ENCODE measurements at regions not wholly inside any gene's neighbourhood (a gene's known extent, or its start where the extent isn't known, plus 50 kb on each side); places are given as distances from the start of the nearest gene placed in this dataset.

DNA sequence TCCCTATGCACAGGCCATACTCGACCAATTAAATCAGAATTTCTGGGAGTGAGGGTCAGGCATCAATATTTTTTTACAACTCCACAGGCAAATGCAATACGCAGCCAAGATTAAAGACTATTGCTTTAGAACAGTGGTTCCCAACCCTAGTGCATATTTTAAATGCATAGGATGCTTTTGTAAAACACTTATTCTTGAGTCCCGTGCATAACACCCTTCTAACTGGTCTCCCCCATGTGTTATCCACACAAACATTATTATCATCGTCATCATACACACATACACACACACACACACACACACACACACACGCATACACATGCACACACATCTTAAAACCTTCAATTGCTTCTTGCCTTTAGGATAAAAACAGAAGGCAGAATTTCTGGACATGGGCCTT lies 145.0 kb upstream of the PELI1 start:
- no peak overlapping the region for H2AFZ ChIP-seq (ENCODE audit: low read depth)
- POLR2A ChIA-PET, result no interaction called here
- no peak overlapping the region for H3K27ac ChIP-seq (ENCODE audit: low read depth in 2 of 2, low read length in 1 of 2)
- TF ChIP-seq, protein P1, sequence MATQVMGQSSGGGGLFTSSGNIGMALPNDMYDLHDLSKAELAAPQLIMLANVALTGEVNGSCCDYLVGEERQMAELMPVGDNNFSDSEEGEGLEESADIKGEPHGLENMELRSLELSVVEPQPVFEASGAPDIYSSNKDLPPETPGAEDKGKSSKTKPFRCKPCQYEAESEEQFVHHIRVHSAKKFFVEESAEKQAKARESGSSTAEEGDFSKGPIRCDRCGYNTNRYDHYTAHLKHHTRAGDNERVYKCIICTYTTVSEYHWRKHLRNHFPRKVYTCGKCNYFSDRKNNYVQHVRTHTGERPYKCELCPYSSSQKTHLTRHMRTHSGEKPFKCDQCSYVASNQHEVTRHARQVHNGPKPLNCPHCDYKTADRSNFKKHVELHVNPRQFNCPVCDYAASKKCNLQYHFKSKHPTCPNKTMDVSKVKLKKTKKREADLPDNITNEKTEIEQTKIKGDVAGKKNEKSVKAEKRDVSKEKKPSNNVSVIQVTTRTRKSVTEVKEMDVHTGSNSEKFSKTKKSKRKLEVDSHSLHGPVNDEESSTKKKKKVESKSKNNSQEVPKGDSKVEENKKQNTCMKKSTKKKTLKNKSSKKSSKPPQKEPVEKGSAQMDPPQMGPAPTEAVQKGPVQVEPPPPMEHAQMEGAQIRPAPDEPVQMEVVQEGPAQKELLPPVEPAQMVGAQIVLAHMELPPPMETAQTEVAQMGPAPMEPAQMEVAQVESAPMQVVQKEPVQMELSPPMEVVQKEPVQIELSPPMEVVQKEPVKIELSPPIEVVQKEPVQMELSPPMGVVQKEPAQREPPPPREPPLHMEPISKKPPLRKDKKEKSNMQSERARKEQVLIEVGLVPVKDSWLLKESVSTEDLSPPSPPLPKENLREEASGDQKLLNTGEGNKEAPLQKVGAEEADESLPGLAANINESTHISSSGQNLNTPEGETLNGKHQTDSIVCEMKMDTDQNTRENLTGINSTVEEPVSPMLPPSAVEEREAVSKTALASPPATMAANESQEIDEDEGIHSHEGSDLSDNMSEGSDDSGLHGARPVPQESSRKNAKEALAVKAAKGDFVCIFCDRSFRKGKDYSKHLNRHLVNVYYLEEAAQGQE (IDR thresholded peaks at IDR 0.05; ENCODE audit: low read depth, low read length), result no peak
- TF ChIP-seq, protein P2, sequence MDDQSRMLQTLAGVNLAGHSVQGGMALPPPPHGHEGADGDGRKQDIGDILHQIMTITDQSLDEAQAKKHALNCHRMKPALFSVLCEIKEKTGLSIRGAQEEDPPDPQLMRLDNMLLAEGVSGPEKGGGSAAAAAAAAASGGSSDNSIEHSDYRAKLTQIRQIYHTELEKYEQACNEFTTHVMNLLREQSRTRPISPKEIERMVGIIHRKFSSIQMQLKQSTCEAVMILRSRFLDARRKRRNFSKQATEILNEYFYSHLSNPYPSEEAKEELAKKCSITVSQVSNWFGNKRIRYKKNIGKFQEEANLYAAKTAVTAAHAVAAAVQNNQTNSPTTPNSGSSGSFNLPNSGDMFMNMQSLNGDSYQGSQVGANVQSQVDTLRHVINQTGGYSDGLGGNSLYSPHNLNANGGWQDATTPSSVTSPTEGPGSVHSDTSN (IDR thresholded peaks at IDR 0.05), result no peak
- peaks cover 0 to 12% of the 10 kb centered on the region in 2 experiments; a peak in 2 of 4 replicates for H3K4me1 ChIP-seq (ENCODE audit: control insufficient read depth in 1 of 2, insufficient read depth in 2 of 2, low read depth in 1 of 2, low read length in 1 of 2)
- no peak overlapping the region for H3K4me3 ChIP-seq (ENCODE audit: low read depth in 2 of 2, low read length in 1 of 2)
- DNase-seq, result no peak
- no peaks in the 10 kb centered on the region for H3K36me3 ChIP-seq (replicated peaks in 1 of 2; ENCODE audit: control insufficient read depth in 1 of 2, insufficient read depth in 2 of 2, low read length in 1 of 2)
- no peaks in the 10 kb centered on the region for H3K9me2 ChIP-seq
- WGBS (ENCODE audit: low lambda C conversion rate), result 54% methylated on average over 5 of the region's 5 CpGs
- H4K20me1 ChIP-seq (ENCODE audit: insufficient read depth), result no peaks in the 10 kb centered on the region
- no peak overlapping the region for H3K4me2 ChIP-seq
- H3K79me2 ChIP-seq (ENCODE audit: insufficient read depth), result no peaks in the 10 kb centered on the region
- H3K9ac ChIP-seq, result no peak overlapping the region
- H3F3A ChIP-seq (replicated peaks; ENCODE audit: insufficient read depth), result no peaks in the 10 kb centered on the region
- H3K27me3 ChIP-seq (ENCODE audit: insufficient read depth), result no peaks in the 10 kb centered on the region; the same call in 1 of the 2 replicates
- no peaks in the 10 kb centered on the region for H3K9me3 ChIP-seq
- CTCF ChIA-PET, result no interaction called here

DNA sequence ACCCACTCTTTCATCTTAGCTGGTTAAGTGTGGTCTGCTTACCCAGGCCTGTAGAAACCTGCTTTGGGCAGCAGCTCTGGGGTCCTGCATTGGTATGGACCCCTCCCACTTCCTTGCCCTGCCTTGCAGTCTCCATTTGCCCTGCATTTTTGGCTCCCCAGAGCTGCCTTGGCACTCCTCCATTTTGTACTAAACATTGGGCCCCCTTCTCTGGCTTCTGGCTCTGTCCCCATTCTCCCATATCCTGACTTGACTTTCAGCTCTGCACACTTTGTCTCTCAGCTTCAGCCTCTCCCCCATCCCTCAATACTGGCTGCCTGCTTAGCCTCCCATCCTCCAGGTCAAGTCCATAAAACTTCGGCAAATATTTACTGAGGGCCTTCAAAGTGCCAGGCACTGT lies 145.5 kb upstream of the PELI1 start:
- WGBS (ENCODE audit: low lambda C conversion rate), result 95% methylated on average over 1 of the region's 1 CpG
- Histone ChIP-seq H3K79me2 (ENCODE audit: insufficient read depth) (no peaks in the 10 kb centered on the region), H3K9me2 (no peaks in the 10 kb centered on the region), H3F3A (replicated peaks; ENCODE audit: insufficient read depth) (no peaks in the 10 kb centered on the region), H3K4me3 (ENCODE audit: low read depth in 2 of 2, low read length in 1 of 2) (no peak overlapping the region), H3K4me2 (no peak overlapping the region), H2AFZ (ENCODE audit: low read depth) (no peak overlapping the region), H3K9me3 (no peaks in the 10 kb centered on the region), H3K27ac (ENCODE audit: low read depth in 2 of 2, low read length in 1 of 2) (no peak overlapping the region), H3K27me3 (ENCODE audit: insufficient read depth) (no peaks in the 10 kb centered on the region; the same call in 1 of the 2 replicates), H3K4me1 (ENCODE audit: control insufficient read depth in 1 of 2, insufficient read depth in 2 of 2, low read depth in 1 of 2, low read length in 1 of 2) (peaks cover 0 to 9% of the 10 kb centered on the region in 2 experiments; a peak in 1 of 4 replicates), H3K36me3 (replicated peaks in 1 of 2; ENCODE audit: control insufficient read depth in 1 of 2, insufficient read depth in 2 of 2, low read length in 1 of 2) (no peaks in the 10 kb centered on the region), H3K9ac (no peak overlapping the region), H4K20me1 (ENCODE audit: insufficient read depth) (no peaks in the 10 kb centered on the region)
- ChIA-PET POLR2A (no interaction called here), CTCF (no interaction called here)
- no peak for TF ChIP-seq RAD21 (IDR thresholded peaks at IDR 0.05; ENCODE audit: low read length)
- DNase-seq, result no peak

DNA sequence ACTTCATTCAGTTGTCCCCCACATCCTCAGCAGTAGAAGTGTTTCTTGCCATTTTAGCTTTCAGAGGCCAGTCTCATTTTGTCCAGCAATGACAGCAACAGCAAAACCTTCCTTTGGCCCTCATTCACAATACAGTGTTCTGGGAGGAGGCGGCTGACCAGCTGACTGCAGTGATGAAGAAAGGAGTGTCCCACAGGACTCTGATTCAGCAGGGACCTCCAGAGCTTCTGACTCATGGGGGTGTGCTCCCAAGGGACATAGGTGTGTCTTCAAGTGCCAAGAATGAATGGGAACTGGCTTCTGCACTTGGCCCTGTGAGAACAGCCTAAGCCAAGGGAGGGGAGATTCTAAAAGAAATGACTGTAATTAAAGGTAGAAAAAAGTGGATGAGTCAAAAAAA lies 147.0 kb upstream of the PELI1 start:
- no peaks in the 10 kb centered on the region; the same call in 1 of the 2 replicates for H3K27me3 ChIP-seq (ENCODE audit: insufficient read depth)
- H2AFZ ChIP-seq (ENCODE audit: low read depth), result no peak overlapping the region
- H3K27ac ChIP-seq (ENCODE audit: low read depth in 2 of 2, low read length in 1 of 2), result no peak overlapping the region
- DNase-seq, result no peak
- H4K20me1 ChIP-seq (ENCODE audit: insufficient read depth), result no peaks in the 10 kb centered on the region
- H3F3A ChIP-seq (replicated peaks; ENCODE audit: insufficient read depth), result no peaks in the 10 kb centered on the region
- no peaks in the 10 kb centered on the region for H3K79me2 ChIP-seq (ENCODE audit: insufficient read depth)
- ChIA-PET CTCF (interaction anchor here (1.0 kb wide), 1 partner anchor 242 kb away, joined by 3 read pairs; no protein-coding TSS in a partner anchor), POLR2A (no interaction called here)
- no peak overlapping the region for H3K4me3 ChIP-seq (ENCODE audit: low read depth in 2 of 2, low read length in 1 of 2)
- 100% methylated on average over 1 of the region's 1 CpG for WGBS (ENCODE audit: low lambda C conversion rate)
- H3K36me3 ChIP-seq (replicated peaks in 1 of 2; ENCODE audit: control insufficient read depth in 1 of 2, insufficient read depth in 2 of 2, low read length in 1 of 2), result no peaks in the 10 kb centered on the region
- H3K9ac ChIP-seq, result no peak overlapping the region
- H3K9me2 ChIP-seq, result no peaks in the 10 kb centered on the region
- H3K9me3 ChIP-seq, result no peaks in the 10 kb centered on the region
- peaks cover 0 to 7% of the 10 kb centered on the region in 2 experiments; a peak in 1 of 4 replicates for H3K4me1 ChIP-seq (ENCODE audit: control insufficient read depth in 1 of 2, insufficient read depth in 2 of 2, low read depth in 1 of 2, low read length in 1 of 2)
- H3K4me2 ChIP-seq, result no peak overlapping the region
- TF ChIP-seq MXI1 (IDR thresholded peaks at IDR 0.05; ENCODE audit: low read depth, low read length) (no peak), FOXM1 (IDR thresholded peaks at IDR 0.05; ENCODE audit: low read depth) (no peak), GABPA (IDR thresholded peaks at IDR 0.05; ENCODE audit: low read depth) (no peak), NFIC (IDR thresholded peaks at IDR 0.05; ENCODE audit: borderline replicate concordance) (no peak), RXRA (IDR thresholded peaks at IDR 0.05; ENCODE audit: borderline replicate concordance, low read depth) (no peak), SIN3A (IDR thresholded peaks at IDR 0.05; ENCODE audit: borderline replicate concordance, low read depth, low read length) (no peak), TCF12 (IDR thresholded peaks at IDR 0.05) (no peak), TAF1 (IDR thresholded peaks at IDR 0.05; ENCODE audit: borderline replicate concordance, low read depth, low read length) (no peak), JUND (IDR thresholded peaks at IDR 0.05) (no peak), YY1 (IDR thresholded peaks at IDR 0.05; ENCODE audit: low read depth) (no peak), FOSL2 (IDR thresholded peaks at IDR 0.05; ENCODE audit: borderline replicate concordance, low read depth) (no peak), ELF1 (IDR thresholded peaks at IDR 0.05) (no peak), EZH2phosphoT487 (IDR thresholded peaks at IDR 0.05; ENCODE audit: borderline replicate concordance, low read depth) (no peak), NRF1 (IDR thresholded peaks at IDR 0.05; ENCODE audit: low read depth, low read length) (no peak)
- TF ChIP-seq, protein P3, sequence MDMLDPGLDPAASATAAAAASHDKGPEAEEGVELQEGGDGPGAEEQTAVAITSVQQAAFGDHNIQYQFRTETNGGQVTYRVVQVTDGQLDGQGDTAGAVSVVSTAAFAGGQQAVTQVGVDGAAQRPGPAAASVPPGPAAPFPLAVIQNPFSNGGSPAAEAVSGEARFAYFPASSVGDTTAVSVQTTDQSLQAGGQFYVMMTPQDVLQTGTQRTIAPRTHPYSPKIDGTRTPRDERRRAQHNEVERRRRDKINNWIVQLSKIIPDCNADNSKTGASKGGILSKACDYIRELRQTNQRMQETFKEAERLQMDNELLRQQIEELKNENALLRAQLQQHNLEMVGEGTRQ (IDR thresholded peaks at IDR 0.05; ENCODE audit: borderline replicate concordance, low read depth, low read length), result no peak

Measured in SK-N-SH (cell line).